ENCODE measurements at regions not wholly inside any gene's neighbourhood (a gene's known extent, or its start where the extent isn't known, plus 50 kb on each side); places are given as distances from the start of the nearest gene placed in this dataset.

GRCh38 chr4:180932370-180933001 lies 1310.7 kb upstream of the TENM3 start:
- H3K27ac ChIP-seq (replicated peaks in 1 of 4): no peak overlapping the region
- no peak for DNase-seq (ENCODE audit: extremely low spot score)
- 32% methylated on average over 4 of the region's 4 CpGs for WGBS
- H3K27me3 ChIP-seq: no peaks in the 10 kb centered on the region
- intact Hi-C loops (cut with DNase I): no loop called here
- H3K4me1 ChIP-seq: no peaks in the 10 kb centered on the region
- H3K4me3 ChIP-seq: no peak overlapping the region
- TF ChIP-seq POLR2A (IDR thresholded peaks at IDR 0.05; ENCODE audit: low read depth) (no peak), CTCF (IDR thresholded peaks at IDR 0.05) (no peak), POLR2AphosphoS5 (IDR thresholded peaks at IDR 0.05) (no peak), EP300 (IDR thresholded peaks at IDR 0.05) (no peak)
- no peaks in the 10 kb centered on the region for H3K36me3 ChIP-seq
- H3K9me3 ChIP-seq: no peaks in the 10 kb centered on the region

- no peak for DNase-seq (ENCODE audit: extremely low spot score)
- Histone ChIP-seq H3K27me3 (no peaks in the 10 kb centered on the region), H3K4me1 (no peaks in the 10 kb centered on the region), H3K27ac (replicated peaks in 1 of 4) (no peak overlapping the region), H3K36me3 (no peaks in the 10 kb centered on the region), H3K9me3 (no peaks in the 10 kb centered on the region), H3K4me3 (no peak overlapping the region)
- TF ChIP-seq EP300 (IDR thresholded peaks at IDR 0.05) (no peak), POLR2A (IDR thresholded peaks at IDR 0.05; ENCODE audit: low read depth) (no peak), POLR2AphosphoS5 (IDR thresholded peaks at IDR 0.05) (no peak), CTCF (IDR thresholded peaks at IDR 0.05) (no peak)
- intact Hi-C loops (cut with DNase I): no loop called here
- WGBS: 23% methylated on average over 3 of the region's 3 CpGs
These were observed 1306.1 kb upstream of the TENM3 start for GRCh38 chr4:180937083-180937482.

- Histone ChIP-seq H3K9me3 (no peaks in the 10 kb centered on the region), H3K27me3 (no peaks in the 10 kb centered on the region), H3K36me3 (no peaks in the 10 kb centered on the region), H3K4me3 (no peak overlapping the region), H3K4me1 (no peaks in the 10 kb centered on the region), H3K27ac (replicated peaks in 1 of 4) (no peak overlapping the region)
- intact Hi-C loops (cut with DNase I): no loop called here
- 83% methylated on average over 1 of the region's 1 CpG for WGBS
- no peak for DNase-seq (ENCODE audit: extremely low spot score)
- TF ChIP-seq EP300 (IDR thresholded peaks at IDR 0.05) (no peak), CTCF (IDR thresholded peaks at IDR 0.05) (no peak), POLR2A (IDR thresholded peaks at IDR 0.05; ENCODE audit: low read depth) (no peak), POLR2AphosphoS5 (IDR thresholded peaks at IDR 0.05) (no peak)
These were observed 1302.5 kb upstream of the TENM3 start for GRCh38 chr4:180940680-180941079.

GRCh38 chr4:180942367-180942916 lies 1300.8 kb upstream of the TENM3 start:
- no peak overlapping the region for H3K4me3 ChIP-seq

More at GRCh38 chr4:180942367-180942916, 1300.8 kb upstream of the TENM3 start:
- Histone ChIP-seq H3K9me3 (no peaks in the 10 kb centered on the region), H3K27ac (replicated peaks in 1 of 4) (no peak overlapping the region), H3K4me1 (no peaks in the 10 kb centered on the region), H3K36me3 (no peaks in the 10 kb centered on the region), H3K27me3 (no peaks in the 10 kb centered on the region)
- intact Hi-C loops (cut with DNase I): no loop called here
- TF ChIP-seq POLR2A (IDR thresholded peaks at IDR 0.05; ENCODE audit: low read depth): no peak
- TF ChIP-seq EP300 (IDR thresholded peaks at IDR 0.05): no peak
- no peak for TF ChIP-seq POLR2AphosphoS5 (IDR thresholded peaks at IDR 0.05)
- no peak for TF ChIP-seq CTCF (IDR thresholded peaks at IDR 0.05)
- 76% methylated on average over 5 of the region's 5 CpGs for WGBS
- no peak for DNase-seq (ENCODE audit: extremely low spot score)

All from esophagus muscularis mucosa (tissue), 4 donors.